Astrocyte of the hippocampus (primary cell): ENCODE measurements at regions not wholly inside any gene's neighbourhood (a gene's known extent, or its start where the extent isn't known, plus 50 kb on each side); places are given as distances from the start of the nearest gene placed in this dataset.

Source experiments
- DNase-seq: peaks from one replicate; pipeline ENCODE4 v3.0.0; 2011; ENCODE audit warnings: low read depth, low spot score

GRCh38 chr10:120702032-120702431 is 149.1 kb upstream of the WDR11 start:
- DNase-seq = no peak

GRCh38 chr10:120705309-120705708 is 145.9 kb upstream of the WDR11 start:
- DNase-seq = no peak

GRCh38 chr10:120710076-120710475 is 141.1 kb upstream of the WDR11 start:
- DNase-seq = no peak

- no peak for DNase-seq
These were observed 139.3 kb upstream of the WDR11 start for GRCh38 chr10:120711860-120712259.

GRCh38 chr10:120713573-120714205 is 137.5 kb upstream of the WDR11 start:
- DNase-seq = no peak

GRCh38 chr10:120715171-120715570 is 136.0 kb upstream of the WDR11 start:
- no peak for DNase-seq

GRCh38 chr10:120719333-120719732 is 131.8 kb upstream of the WDR11 start:
- DNase-seq = no peak

- peak; percentile 17 for DNase-seq
These were observed 124.2 kb upstream of the WDR11 start for GRCh38 chr10:120727001-120727400.

GRCh38 chr10:120729547-120729946 is 121.6 kb upstream of the WDR11 start:
- DNase-seq = no peak

- DNase-seq = peak; percentile 17
These were observed 119.1 kb upstream of the WDR11 start for GRCh38 chr10:120732067-120732466.

GRCh38 chr10:120732643-120733313 is 118.4 kb upstream of the WDR11 start:
- DNase-seq = peak; percentile 14

- DNase-seq = no peak
These were observed 116.6 kb upstream of the WDR11 start for GRCh38 chr10:120734483-120735078.

GRCh38 chr10:120735315-120735714 is 115.8 kb upstream of the WDR11 start:
- no peak for DNase-seq

- peak; percentile 53 for DNase-seq
These were observed 115.3 kb upstream of the WDR11 start for GRCh38 chr10:120735773-120736371.

- DNase-seq = no peak
These were observed 114.8 kb upstream of the WDR11 start for GRCh38 chr10:120736377-120736776.

- no peak for DNase-seq
These were observed 112.5 kb upstream of the WDR11 start for GRCh38 chr10:120738658-120739057.

- DNase-seq = no peak
These were observed 109.8 kb upstream of the WDR11 start for GRCh38 chr10:120741396-120741795.

GRCh38 chr10:120742373-120742772 is 108.8 kb upstream of the WDR11 start:
- no peak for DNase-seq

GRCh38 chr10:120744040-120744439 is 107.1 kb upstream of the WDR11 start:
- DNase-seq = no peak

- no peak for DNase-seq
These were observed 105.0 kb upstream of the WDR11 start for GRCh38 chr10:120746001-120746777.

- DNase-seq = no peak
These were observed 102.6 kb upstream of the WDR11 start for GRCh38 chr10:120748519-120748918.

- no peak for DNase-seq
These were observed 102.1 kb upstream of the WDR11 start for GRCh38 chr10:120749072-120749471.
